ENCODE measurements at regions not wholly inside any gene's neighbourhood (a gene's known extent, or its start where the extent isn't known, plus 50 kb on each side); places are given as distances from the start of the nearest gene placed in this dataset.
A peak's percentile ranks its signal among the peaks of the same experiment; 100 is the strongest.

GRCh38 chr10:4373098-4373497 is 452.9 kb upstream of the AKR1E2 start:
- Mint-ChIP-seq H3K4me1 (peaks cover 25% of the 10 kb centered on the region), H3K9me3 (peaks cover 7% of the 10 kb centered on the region), H3K36me3 (no peaks in the 10 kb centered on the region), H3K27ac (peak overlapping the region; percentile 47), H3K27me3 (ENCODE audit: low read depth) (no peaks in the 10 kb centered on the region), H3K4me3 (no peak overlapping the region)
- DNase-seq (ENCODE audit: low spot score in 2 of 2, unreplicated experiment in 2 of 2), result no peak
- no peak for TF ChIP-seq CTCF (IDR thresholded peaks at IDR 0.05; ENCODE audit: unreplicated experiment)

GRCh38 chr10:4372601-4373000 is 453.4 kb upstream of the AKR1E2 start:
- H3K27ac Mint-ChIP-seq, result peak overlapping the region; percentile 74
- H3K4me1 Mint-ChIP-seq, result peaks cover 25% of the 10 kb centered on the region
- H3K36me3 Mint-ChIP-seq, result no peaks in the 10 kb centered on the region
- DNase-seq (ENCODE audit: low spot score in 2 of 2, unreplicated experiment in 2 of 2), result no peak
- TF ChIP-seq CTCF (IDR thresholded peaks at IDR 0.05; ENCODE audit: unreplicated experiment), result no peak
- no peak overlapping the region for H3K4me3 Mint-ChIP-seq
- no peaks in the 10 kb centered on the region for H3K27me3 Mint-ChIP-seq (ENCODE audit: low read depth)
- H3K9me3 Mint-ChIP-seq, result peaks cover 9% of the 10 kb centered on the region

- peaks cover 25% of the 10 kb centered on the region for H3K4me1 Mint-ChIP-seq
- no peak for DNase-seq (ENCODE audit: low spot score in 2 of 2, unreplicated experiment in 2 of 2)
- H3K27ac Mint-ChIP-seq, result no peak overlapping the region
- peaks cover 10% of the 10 kb centered on the region for H3K9me3 Mint-ChIP-seq
- no peak for TF ChIP-seq CTCF (IDR thresholded peaks at IDR 0.05; ENCODE audit: unreplicated experiment)
- H3K27me3 Mint-ChIP-seq (ENCODE audit: low read depth), result no peaks in the 10 kb centered on the region
- H3K36me3 Mint-ChIP-seq, result no peaks in the 10 kb centered on the region
- no peak overlapping the region for H3K4me3 Mint-ChIP-seq
Observed at GRCh38 chr10:4371691-4372295, 454.2 kb upstream of the AKR1E2 start.

- H3K27ac Mint-ChIP-seq, result no peak overlapping the region
- H3K4me1 Mint-ChIP-seq, result peaks cover 25% of the 10 kb centered on the region
- no peaks in the 10 kb centered on the region for H3K27me3 Mint-ChIP-seq (ENCODE audit: low read depth)
- no peak overlapping the region for H3K4me3 Mint-ChIP-seq
- no peak for TF ChIP-seq CTCF (IDR thresholded peaks at IDR 0.05; ENCODE audit: unreplicated experiment)
- DNase-seq (ENCODE audit: low spot score in 2 of 2, unreplicated experiment in 2 of 2), result no peak
- H3K36me3 Mint-ChIP-seq, result no peaks in the 10 kb centered on the region
- peaks cover 10% of the 10 kb centered on the region for H3K9me3 Mint-ChIP-seq
Observed at GRCh38 chr10:4370376-4370775, 455.6 kb upstream of the AKR1E2 start.

GRCh38 chr10:4361581-4361980 is 464.4 kb upstream of the AKR1E2 start:
- H3K9me3 Mint-ChIP-seq, result no peaks in the 10 kb centered on the region
- no peaks in the 10 kb centered on the region for H3K36me3 Mint-ChIP-seq
- H3K4me1 Mint-ChIP-seq, result peaks cover 3% of the 10 kb centered on the region
- H3K27me3 Mint-ChIP-seq (ENCODE audit: low read depth), result no peaks in the 10 kb centered on the region
- no peak overlapping the region for H3K4me3 Mint-ChIP-seq
- no peak overlapping the region for H3K27ac Mint-ChIP-seq
- TF ChIP-seq CTCF (IDR thresholded peaks at IDR 0.05; ENCODE audit: unreplicated experiment), result no peak
- no peak for DNase-seq (ENCODE audit: low spot score in 2 of 2, unreplicated experiment in 2 of 2)

- Mint-ChIP-seq H3K9me3 (no peaks in the 10 kb centered on the region), H3K27ac (no peak overlapping the region)
- no peak for DNase-seq (ENCODE audit: low spot score in 2 of 2, unreplicated experiment in 2 of 2)
Observed at GRCh38 chr10:4359003-4359402, 467.0 kb upstream of the AKR1E2 start.

More at GRCh38 chr10:4359003-4359402, 467.0 kb upstream of the AKR1E2 start:
- Mint-ChIP-seq H3K4me3 (no peak overlapping the region), H3K4me1 (peaks cover 10% of the 10 kb centered on the region), H3K36me3 (no peaks in the 10 kb centered on the region), H3K27me3 (ENCODE audit: low read depth) (no peaks in the 10 kb centered on the region)
- no peak for TF ChIP-seq CTCF (IDR thresholded peaks at IDR 0.05; ENCODE audit: unreplicated experiment)
